K562 (cell line): ENCODE measurements at regions not wholly inside any gene's neighbourhood (a gene's known extent, or its start where the extent isn't known, plus 50 kb on each side); places are given as distances from the start of the nearest gene placed in this dataset.

Experiments used
- ATAC-seq: fragments of 200-7000 bp; cut with Tn5 transposase; 3 replicates; pipeline ENCODE4 v1.9.1; 2020; ENCODE audit warnings: moderate library complexity
- BruUV-seq: library from RNA; stranded (reverse); fragments of 400-500 nt; replicated peaks from 2 replicates; lab custom pipeline; 2021; lab: Mats Ljungman, UMichigan
- CTCF ChIA-PET: fragments of 300-600 bp; formaldehyde crosslinking; extraction: SDS; loops from one replicate; lab custom pipeline; 2021; ENCODE audit warnings: low intra/inter-chr PET ratio; lab: Yijun Ruan, JAX
- POLR2A ChIA-PET: fragments of 300-600, 350-650 bp; sonication (Branson Sonifier 250); formaldehyde crosslinking; extraction: SDS; loops from one replicate; lab custom pipeline; 2021; ENCODE audit warnings: antibody characterized with exemption, inconsistent platforms; lab: Yijun Ruan, JAX
- DNase-seq, 4 experiments: peaks; one replicate each; pipeline versions ENCODE4 v3.0.0 to v3.0.0-alpha.2; 2011 to 2018; ENCODE audit warnings: low spot score in 3 of 4, mixed read lengths in 3 of 4; ENCODE audit errors: extremely low read depth in 1 of 4
- FAIRE-seq: peaks from 2 replicates; lab custom pipeline; 2011; peaks lifted over from hg19 to GRCh38; lab: Jason Lieb, UNC
- H2AFZ ChIP-seq: 2 replicates; pipeline ENCODE4 v1.6.0; 2011; ENCODE audit warnings: low read depth, low read length, control low read depth, inconsistent platforms
- H3K27ac ChIP-seq: fragments of 200-600 bp; 3 replicates; pipeline ENCODE4 v1.8.0; 2011; ENCODE audit warnings: low read depth, mild to moderate bottlenecking, control low read depth, inconsistent platforms, low read length, moderate library complexity, mixed read lengths; ENCODE audit errors: extremely low read depth
- H3K27me3 ChIP-seq, 2 experiments: fragments of 300-600 bp in 1 of 2; 2 replicates in 1 of 2; 3 replicates in 1 of 2; pipeline versions ENCODE4 v1.6.0 to v1.8.0; 2011; ENCODE audit warnings: inconsistent platforms in 2 of 2, low read length in 2 of 2, mild to moderate bottlenecking in 1 of 2, mixed read lengths in 1 of 2, moderate library complexity in 1 of 2; ENCODE audit not compliant: control insufficient read depth in 2 of 2, insufficient read depth in 2 of 2
- H3K36me3 ChIP-seq: fragments of 300-600 bp; 3 replicates; pipeline ENCODE4 v1.8.0; 2011; ENCODE audit warnings: mild to moderate bottlenecking, low read length, inconsistent platforms; ENCODE audit not compliant: control insufficient read depth, insufficient read depth
- H3K4me1 ChIP-seq, 2 experiments: fragments of 200-600 bp in 1 of 2; replicated peaks in 1 of 2; 2 replicates in 1 of 2; 3 replicates in 1 of 2; pipeline versions ENCODE4 v1.5.1 to v1.8.0; 2011; ENCODE audit warnings: inconsistent platforms in 2 of 2, low read length in 2 of 2, mild to moderate bottlenecking in 1 of 2, mixed read lengths in 1 of 2, moderate library complexity in 1 of 2; ENCODE audit not compliant: control insufficient read depth in 2 of 2, insufficient read depth in 2 of 2
- H3K4me2 ChIP-seq: 2 replicates; pipeline ENCODE4 v1.6.1; 2011; ENCODE audit warnings: low read length, control low read depth, inconsistent platforms, mixed read lengths; ENCODE audit not compliant: insufficient read depth
- H3K4me3 ChIP-seq: fragments of 200-600 bp; sonication (generic), shearing (Covaris generic); 2 replicates; pipeline ENCODE4 v1.5.1; 2016; ENCODE audit warnings: control low read depth, inconsistent platforms
- H3K79me2 ChIP-seq: fragments of 200-600 bp; 3 replicates; pipeline ENCODE4 v1.8.0; 2011; ENCODE audit warnings: low read length, inconsistent platforms; ENCODE audit not compliant: control insufficient read depth, insufficient read depth
- H3K9ac ChIP-seq, 2 experiments: 2 replicates each; pipeline versions ENCODE4 v1.6.0 to v1.6.1; 2011; ENCODE audit warnings: low read depth in 2 of 2, low read length in 2 of 2, control low read depth in 1 of 2, inconsistent platforms in 1 of 2, mild to moderate bottlenecking in 1 of 2, mixed read lengths in 1 of 2; ENCODE audit not compliant: insufficient read depth in 1 of 2
- H3K9me1 ChIP-seq: one replicate; pipeline ENCODE4 v1.6.0; 2011; ENCODE audit warnings: inconsistent platforms, mild to moderate bottlenecking, low read length, moderate library complexity; ENCODE audit not compliant: control insufficient read depth, insufficient read depth
- H3K9me3 ChIP-seq: replicated peaks from 2 replicates; pipeline ENCODE4 v1.5.1; 2011; ENCODE audit warnings: low read depth, low read length, inconsistent platforms; ENCODE audit not compliant: control insufficient read depth, insufficient read depth
- H4K20me1 ChIP-seq: replicated peaks from 2 replicates; pipeline ENCODE4 v1.6.1; 2011; ENCODE audit warnings: low read length, inconsistent platforms, mixed read lengths; ENCODE audit not compliant: control insufficient read depth, insufficient read depth
- GTF2A2 ChIP-seq: IDR thresholded peaks from 2 replicates; pipeline ENCODE4 v1.6.1; 2016; ENCODE audit warnings: mild to moderate bottlenecking, missing genetic modification characterization, missing compliant biosample characterization
- MAFF ChIP-seq: IDR thresholded peaks from 2 replicates; pipeline ENCODE4 v1.6.1; 2012; ENCODE audit warnings: low read length, improper control_type of control experiment
- RBBP5 ChIP-seq: fragments of 200-600 bp; sonication (generic); IDR thresholded peaks from 2 replicates; pipeline ENCODE4 v1.6.1; 2012; ENCODE audit warnings: borderline replicate concordance, mild to moderate bottlenecking, low read length, control low read depth, inconsistent platforms; ENCODE audit not compliant: insufficient read depth, poor library complexity, severe bottlenecking
- TGIF2 ChIP-seq: sonication (generic); formaldehyde crosslinking; IDR thresholded peaks from 2 replicates; pipeline ENCODE4 v1.8.1; 2022; ENCODE audit warnings: mild to moderate bottlenecking, missing genetic modification reagents, moderate library complexity
- ZBTB17 ChIP-seq: fragments of 450-650 bp; formaldehyde crosslinking; IDR thresholded peaks from 2 replicates; pipeline ENCODE4 v1.4.0; 2020; ENCODE audit warnings: mild to moderate bottlenecking
- ZNF224 ChIP-seq: sonication (generic); formaldehyde crosslinking; IDR thresholded peaks from 2 replicates; pipeline ENCODE4 v1.8.0; 2022; ENCODE audit warnings: mild to moderate bottlenecking, missing genetic modification reagents
- ZNF316 ChIP-seq: fragments of 450-650 bp; IDR thresholded peaks from 2 replicates; pipeline ENCODE4 v1.6.1; 2016
- WGBS: fragments of 100-300 bp; shearing (Covaris generic); methylation state at CpG from one replicate; pipeline ENCODE4 v1.1.6; 2016; ENCODE audit warnings: low coverage, mixed read lengths; ENCODE audit not compliant: insufficient coverage; ENCODE audit errors: missing lambda C conversion rate; 5-methylcytosine and 5-hydroxymethylcytosine counted together
- in situ Hi-C: fragments of 300-500 bp; cut with MboI; formaldehyde crosslinking; loops from 4 replicates; pipeline ENCODE4 v1.15.0; 2018; ENCODE audit warnings: inconsistent platforms, mixed read lengths
- intact Hi-C: fragments of 100-400 bp; cut with micrococcal nuclease; formaldehyde crosslinking; loops from 2 replicates; pipeline ENCODE4 v1.14.2; 2022

GRCh38 chr14:48709277-48709785 lies 876.8 kb downstream of the RPS29 start:
- Histone ChIP-seq H3K9ac (no peak overlapping the region), H3K79me2 (no peaks in the 10 kb centered on the region), H2AFZ (no peak overlapping the region), H3K9me3 (no peaks in the 10 kb centered on the region), H3K9me1 (no peaks in the 10 kb centered on the region), H3K4me2 (no peak overlapping the region), H3K4me1 (no peaks in the 10 kb centered on the region), H3K4me3 (no peak overlapping the region), H3K36me3 (no peaks in the 10 kb centered on the region), H4K20me1 (no peaks in the 10 kb centered on the region), H3K27me3 (no peaks in the 10 kb centered on the region), H3K27ac (no peak overlapping the region)
- in situ Hi-C loops (no loop called here), intact Hi-C loops (no loop called here)
- POLR2A ChIA-PET: no interaction called here
- no peak for TF ChIP-seq TGIF2 (CRISPR knock-in tag)
- TF ChIP-seq ZBTB17: no peak
- TF ChIP-seq ZNF224 (CRISPR knock-in tag): no peak
- no peak for TF ChIP-seq GTF2A2 (tag)
- no peak for ATAC-seq
- CTCF ChIA-PET: no interaction called here
- no peak for FAIRE-seq
- 0% methylated on average over 1 of the region's 1 CpG for WGBS
- DNase-seq: no peak
- BruUV-seq: no TSS peak

GRCh38 chr14:48704639-48705038 lies 881.5 kb downstream of the RPS29 start:
- H3K4me1 ChIP-seq: no peaks in the 10 kb centered on the region
- ChIA-PET POLR2A (no interaction called here), CTCF (no interaction called here)
- no TSS peak for BruUV-seq
- H3K9me3 ChIP-seq: no peaks in the 10 kb centered on the region
- H4K20me1 ChIP-seq: no peaks in the 10 kb centered on the region
- H3K4me2 ChIP-seq: no peak overlapping the region
- TF ChIP-seq ZNF316 (0 out of 2 replicates have a peak, but pooled peaks have one; percentile 4), RBBP5 (no peak), MAFF (peak; percentile 21; the same call in 1 of the 2 replicates)
- H3K9ac ChIP-seq: no peak overlapping the region
- intact Hi-C loops: no loop called here
- no peak for ATAC-seq
- in situ Hi-C loops: no loop called here
- DNase-seq: no peak
- no peaks in the 10 kb centered on the region for H3K79me2 ChIP-seq
- H3K27ac ChIP-seq: no peak overlapping the region
- H2AFZ ChIP-seq: no peak overlapping the region
- H3K4me3 ChIP-seq: no peak overlapping the region
- no peak for FAIRE-seq
- no peaks in the 10 kb centered on the region for H3K36me3 ChIP-seq
- H3K9me1 ChIP-seq: no peaks in the 10 kb centered on the region
- no peaks in the 10 kb centered on the region for H3K27me3 ChIP-seq
